ENCODE measurements at regions not wholly inside any gene's neighbourhood (a gene's known extent, or its start where the extent isn't known, plus 50 kb on each side); places are given as distances from the start of the nearest gene placed in this dataset.

DNA sequence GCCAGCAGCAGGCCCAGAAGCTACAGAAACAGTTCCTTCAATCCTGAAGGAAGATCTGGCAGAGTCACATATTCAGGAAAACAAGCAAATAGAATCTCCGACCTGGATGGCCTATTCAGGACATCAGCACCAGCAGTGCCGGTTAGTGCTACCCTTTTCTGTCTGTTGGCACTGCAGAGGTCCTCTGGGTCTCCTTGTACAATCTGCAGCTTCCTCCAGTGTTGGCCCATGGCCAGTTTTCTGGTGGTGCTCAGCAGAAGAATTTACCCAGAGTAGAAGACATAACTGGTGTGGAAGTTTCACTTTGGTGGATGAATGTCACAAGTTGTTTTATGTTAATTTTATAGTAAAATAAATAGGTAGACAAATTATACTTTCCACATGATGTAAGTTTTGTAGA lies 498.1 kb downstream of the COG6 start:
- no peak for DNase-seq

DNA sequence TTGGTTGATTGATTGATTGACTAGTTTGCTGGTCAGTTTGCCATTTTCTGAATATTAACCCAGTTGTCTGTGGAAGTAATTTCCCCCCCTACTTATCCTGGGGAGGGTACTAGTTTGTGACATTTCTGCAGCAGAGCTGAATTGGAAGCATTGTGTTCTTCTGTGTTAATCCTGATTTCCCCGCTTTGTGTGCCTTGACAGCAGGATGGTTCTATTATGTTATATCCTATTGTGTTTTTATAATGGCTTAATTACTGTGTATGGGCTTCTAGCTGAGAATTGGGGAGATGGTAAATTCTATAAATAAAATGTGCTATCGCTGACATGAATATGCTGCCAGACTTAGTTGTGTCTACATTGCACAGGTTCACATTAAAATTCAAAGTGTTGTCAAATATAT lies 499.7 kb downstream of the COG6 start:
- DNase-seq: no peak

DNA sequence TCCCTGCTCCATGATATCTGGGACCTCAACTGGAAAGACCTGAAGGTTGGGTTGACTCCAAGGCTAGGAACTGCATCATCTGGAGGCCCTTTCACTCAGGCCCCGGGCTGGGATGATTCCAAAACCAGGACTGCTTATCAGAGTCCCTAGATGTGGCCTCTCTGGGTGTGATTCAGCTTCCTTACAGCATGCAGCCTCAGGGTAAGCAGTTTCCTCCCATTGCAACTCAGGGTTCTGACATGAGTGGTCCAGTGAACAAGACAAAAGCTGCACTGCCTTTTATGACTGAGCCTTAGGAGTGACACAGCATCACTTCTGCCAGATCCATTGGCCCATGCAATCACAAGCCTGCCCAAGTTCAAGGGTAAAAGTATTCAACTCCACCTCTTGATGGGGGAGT lies 502.8 kb downstream of the COG6 start:
- no peak for DNase-seq

DNA sequence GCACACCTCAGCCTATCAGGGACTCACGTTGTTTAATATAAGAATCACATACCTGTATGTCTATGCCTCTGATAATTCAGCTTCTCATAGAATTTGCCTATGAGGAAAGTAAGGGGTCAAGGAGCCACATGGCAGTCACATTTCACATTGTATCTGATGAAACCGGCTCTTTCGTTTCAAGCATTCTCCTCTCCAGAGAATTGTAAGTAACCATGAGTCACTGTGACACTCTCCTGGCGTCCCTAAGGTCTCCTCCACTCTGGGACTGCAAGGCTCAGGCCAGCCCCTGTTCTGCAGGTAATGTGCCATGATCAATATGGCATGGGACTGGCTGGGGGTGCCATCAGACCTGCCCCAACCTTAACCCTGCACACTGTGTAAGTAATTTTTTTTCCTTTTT lies 503.3 kb downstream of the COG6 start:
- DNase-seq: no peak

DNA sequence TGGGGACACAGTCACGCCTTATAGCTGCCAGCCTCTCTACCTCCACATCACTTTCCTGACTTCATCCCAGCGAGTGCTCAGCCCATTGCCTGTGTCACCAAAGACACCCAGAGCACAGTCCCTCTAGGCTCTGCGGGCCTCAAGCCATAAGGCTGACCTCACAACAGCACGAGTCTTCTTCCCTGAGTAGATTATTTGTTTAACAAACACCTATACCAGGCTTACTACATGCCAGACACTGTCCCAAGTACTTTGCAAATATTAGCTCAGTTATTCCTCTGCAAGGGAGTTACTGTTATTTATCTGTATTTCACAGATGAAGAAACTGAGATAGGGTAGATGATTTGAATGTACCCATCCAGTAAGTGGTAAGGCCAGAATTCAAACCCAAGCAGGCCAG lies 504.3 kb downstream of the COG6 start:
- no peak for DNase-seq

DNA sequence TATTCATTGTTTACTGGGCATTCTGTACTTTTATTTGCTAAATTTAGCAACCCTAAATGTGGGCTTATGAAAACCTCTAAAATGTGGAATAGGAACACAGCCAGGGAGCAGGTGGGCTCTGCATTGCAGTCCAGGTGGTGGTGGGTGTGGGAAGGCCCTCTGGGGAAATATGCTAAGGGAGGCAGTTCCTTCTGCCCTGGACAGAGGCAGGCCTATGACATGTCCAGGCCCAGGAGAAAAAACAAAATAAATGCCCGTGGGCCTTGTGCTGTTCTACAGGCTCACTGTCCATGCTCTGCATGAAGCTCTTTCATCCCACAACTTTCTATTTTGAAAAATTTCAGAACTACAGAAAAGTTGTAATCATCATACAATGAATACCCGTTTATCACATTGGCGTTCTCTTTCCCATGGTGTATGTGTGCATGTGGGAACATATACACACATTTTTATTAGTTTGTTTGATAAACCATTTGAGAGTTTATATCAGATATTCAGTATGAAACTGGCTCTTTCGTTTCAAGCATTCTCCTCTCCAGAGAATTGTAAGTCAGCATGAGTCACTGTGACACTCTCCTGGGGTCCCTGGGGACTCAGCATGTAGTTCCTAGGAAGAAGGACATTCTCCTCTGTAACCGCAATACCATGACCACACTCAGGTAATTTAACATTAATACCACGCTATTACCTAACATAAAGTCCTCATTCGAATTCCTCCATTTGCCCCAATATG lies 505.3 kb downstream of the COG6 start:
- no peak for DNase-seq

DNA sequence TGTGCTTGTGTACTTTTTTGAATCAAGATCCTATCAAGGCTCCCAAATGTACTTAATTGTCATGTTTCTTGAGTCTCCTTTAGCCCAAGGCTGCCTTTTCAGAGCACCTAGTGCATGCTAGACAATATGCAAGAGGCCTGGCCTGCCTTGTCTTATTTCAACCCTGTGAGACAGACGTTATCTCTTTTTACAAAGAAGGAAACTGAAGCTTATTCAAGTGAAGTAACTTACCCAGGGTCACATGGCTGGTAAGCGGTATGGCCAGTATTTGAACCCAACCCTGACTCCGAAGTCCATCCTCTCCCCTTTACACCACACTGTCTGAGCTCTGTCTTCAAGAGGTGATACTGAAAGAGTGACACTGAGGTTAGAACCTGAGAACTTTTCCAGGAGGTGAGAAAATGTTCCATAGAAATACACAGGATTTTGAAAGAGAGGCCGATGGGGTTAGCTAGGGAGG lies 505.1 kb downstream of the FOXO1 start:
- DNase-seq: no peak

DNA sequence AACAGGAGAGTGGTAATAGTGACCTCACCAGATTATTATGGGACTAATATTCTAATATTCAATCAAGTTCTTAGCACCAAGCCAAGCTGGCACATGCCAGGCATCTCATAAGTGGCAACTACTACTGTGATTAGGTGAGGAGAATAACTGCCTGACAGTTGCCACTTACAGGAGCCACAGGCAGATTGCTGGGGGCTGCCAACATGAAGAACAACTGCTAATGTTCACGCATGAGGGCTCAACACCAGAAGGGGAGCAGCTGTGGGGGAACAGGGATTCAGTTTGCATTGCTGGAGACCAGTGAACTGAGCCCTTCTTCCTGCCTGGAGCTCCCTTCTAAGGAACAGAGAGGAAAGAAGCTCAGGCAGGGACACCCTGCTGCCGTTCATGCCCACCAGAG lies 504.5 kb downstream of the FOXO1 start:
- DNase-seq: no peak

DNA sequence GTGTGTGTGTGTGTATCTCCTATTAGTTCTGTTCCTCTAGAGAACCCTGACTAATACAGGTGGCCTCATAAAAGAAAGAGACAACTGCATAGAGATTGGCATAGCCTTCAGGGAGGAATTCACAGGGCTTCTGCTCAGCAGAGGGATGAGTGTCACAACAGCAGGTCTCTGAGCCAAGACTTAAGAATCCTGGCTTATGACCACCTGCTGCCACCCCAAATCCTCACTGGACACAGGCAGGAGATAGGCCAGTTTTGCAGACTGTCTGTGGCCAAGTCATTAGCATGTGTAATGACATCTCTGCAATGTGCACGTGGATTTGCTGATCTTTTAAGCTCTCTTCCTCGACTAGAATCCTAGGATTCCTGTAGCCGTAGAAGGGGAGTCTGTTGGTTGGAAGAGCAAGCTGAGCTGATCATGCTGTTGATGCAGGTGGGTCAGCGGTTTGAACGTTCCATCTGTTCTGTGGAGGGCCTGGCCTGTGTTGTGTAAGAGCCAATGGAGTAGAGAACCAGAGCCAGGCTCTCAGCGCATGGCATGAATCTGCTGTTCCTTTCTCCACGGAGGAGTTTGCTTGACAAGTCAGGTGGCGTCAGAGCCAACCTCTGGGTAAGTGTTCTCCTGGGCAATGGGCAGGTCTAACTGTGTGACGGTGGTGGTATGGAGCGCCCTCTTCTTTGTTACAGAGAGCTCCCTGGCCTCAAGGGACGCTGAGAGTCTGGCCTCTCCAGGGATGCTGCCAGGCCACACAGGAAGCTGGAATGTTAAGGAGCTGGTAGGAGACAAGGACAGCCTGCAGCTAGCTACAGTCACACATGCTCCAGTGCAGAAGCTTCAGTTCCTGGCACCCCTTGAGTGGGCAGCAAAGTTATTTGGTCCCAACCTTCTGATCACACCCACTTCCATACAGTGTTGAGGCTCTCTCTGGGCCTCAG lies 503.1 kb downstream of the FOXO1 start:
- no peak for DNase-seq

DNA sequence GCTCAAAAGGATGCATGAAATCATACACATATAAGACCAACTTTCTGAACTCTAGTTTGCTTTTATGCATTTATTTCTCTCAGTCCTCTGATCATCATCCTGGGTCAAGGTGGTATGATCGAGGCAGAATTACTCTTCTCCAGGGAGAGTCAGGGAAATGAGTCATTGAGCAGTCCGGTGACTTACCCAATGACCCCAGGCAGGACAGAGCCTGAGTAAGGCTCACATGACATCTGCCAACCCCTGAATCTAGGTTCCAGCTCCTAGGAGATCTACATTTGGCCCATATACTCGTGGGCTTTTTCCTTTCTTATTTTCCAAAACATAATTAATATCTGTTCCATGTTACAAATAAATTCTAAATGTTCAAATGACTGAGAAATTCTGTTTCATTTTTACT lies 502.3 kb downstream of the FOXO1 start:
- no peak for DNase-seq

DNA sequence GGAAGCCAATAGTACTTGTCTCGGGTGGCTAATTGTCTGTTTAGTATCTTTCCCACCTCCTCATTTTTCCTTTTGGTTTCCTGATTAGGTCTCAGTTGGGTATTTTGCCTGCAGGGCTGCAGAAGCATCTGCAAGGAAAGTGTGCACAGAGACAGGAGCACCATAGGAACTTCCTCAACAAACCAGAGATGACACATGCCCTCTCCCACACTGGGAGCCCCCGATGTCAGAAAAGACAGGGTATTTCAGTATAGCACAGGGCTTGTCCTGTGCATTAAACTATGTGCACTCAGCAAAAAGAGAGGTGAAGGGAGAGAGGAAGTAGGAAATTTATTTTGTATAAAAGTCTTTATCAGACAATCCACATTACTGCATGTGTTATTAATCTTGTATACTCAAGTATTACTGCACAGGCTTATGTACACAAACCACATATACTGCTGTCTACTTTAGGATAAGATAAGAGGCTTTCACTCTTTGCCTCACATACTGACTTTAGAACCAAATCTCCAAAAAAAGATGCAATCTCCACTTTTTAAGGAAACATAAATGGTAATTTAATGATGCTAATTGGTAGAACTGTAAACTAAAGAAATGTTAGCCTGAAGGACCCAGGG lies 501.0 kb downstream of the FOXO1 start:
- DNase-seq: no peak

DNA sequence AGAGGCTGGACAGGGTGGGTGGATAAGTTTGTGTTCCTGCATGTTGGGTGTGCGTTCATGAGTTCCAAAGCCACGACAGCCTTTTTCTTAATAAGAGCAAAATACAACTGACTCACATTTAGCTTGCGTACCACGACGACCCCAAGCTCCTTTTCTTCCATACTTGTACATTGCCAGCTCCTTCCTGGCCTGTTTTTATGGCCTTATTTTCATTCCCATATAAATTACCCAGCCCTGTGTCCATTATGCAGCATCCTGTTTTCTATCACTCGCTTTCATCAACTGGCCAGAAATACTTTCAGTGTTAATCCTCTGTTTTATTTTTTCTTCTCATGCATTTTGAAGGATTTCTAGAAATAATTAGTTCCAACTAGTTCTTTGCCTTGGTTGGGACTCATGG lies 499.1 kb downstream of the FOXO1 start:
- no peak for DNase-seq

DNA sequence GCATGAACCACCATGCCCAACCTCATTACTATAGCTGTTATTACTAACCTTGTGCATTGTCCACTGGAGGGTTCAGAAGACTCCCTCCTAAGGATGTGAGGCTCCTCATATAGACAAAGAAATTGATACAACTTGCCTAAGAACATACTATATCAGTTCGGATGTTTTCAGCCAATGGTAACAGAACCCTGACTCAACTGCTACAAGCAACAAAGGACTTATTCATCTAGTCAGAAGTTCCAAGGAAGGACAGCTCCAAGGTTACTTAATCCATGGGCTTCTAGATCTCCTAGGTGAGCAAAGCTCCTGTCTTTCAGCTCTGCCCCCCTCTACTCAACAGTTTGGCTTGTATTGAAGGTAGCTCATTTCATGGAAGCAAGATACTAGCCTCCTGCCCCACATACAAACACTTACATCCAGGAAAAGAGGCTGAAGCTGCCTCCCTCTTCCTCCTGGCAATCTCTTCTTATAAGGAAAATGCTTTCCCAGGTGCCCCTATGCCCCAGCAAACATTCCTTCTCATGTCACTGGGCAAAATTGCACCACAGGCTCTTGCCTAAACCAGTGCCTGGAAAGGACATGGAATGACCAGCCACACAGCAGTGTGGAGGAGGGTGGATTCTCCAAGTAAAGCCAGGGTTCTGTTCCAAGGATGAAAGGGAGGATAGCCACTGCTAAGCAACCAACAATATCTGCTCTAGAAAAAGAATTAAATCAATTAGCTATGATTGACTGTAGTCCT lies 497.8 kb downstream of the FOXO1 start:
- DNase-seq: no peak

DNA sequence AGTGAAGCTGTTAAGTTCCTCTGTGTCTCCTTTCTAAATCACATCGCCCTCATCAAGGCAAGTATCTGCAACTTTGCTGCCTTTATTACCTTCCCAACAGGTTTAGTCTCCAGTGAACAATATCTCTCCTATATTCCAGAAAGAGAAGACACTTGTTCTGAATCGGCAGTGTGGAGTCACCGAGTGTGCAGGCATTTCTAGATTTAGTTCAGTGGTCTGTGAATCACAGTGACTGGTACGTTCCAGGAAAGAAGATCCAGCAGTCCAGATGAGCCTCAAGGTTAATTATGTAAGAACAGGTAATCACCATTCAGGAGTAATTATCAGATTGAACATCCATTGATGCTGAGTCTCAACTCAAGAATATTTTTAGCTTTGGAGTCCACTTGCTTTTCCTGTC lies 497.0 kb downstream of the FOXO1 start:
- no peak for DNase-seq

DNA sequence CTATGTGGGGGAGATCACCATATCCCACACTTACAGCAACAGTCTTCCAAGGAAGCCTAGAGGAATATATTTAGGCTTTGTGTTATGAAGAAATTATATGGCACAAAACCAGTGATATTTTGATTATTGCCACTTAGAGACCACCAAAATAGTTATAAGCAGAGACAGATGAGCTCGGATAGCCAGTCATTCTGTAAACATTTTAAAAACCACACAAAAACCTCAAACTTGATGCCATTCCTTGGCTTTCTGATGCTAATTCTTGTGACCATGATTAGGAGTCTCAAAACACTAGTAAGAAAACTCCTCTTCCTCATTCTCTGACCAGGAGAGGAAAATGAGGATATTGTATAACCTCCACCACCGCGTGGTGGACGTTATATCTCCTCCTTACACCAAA lies 496.4 kb downstream of the FOXO1 start:
- no peak for DNase-seq

DNA sequence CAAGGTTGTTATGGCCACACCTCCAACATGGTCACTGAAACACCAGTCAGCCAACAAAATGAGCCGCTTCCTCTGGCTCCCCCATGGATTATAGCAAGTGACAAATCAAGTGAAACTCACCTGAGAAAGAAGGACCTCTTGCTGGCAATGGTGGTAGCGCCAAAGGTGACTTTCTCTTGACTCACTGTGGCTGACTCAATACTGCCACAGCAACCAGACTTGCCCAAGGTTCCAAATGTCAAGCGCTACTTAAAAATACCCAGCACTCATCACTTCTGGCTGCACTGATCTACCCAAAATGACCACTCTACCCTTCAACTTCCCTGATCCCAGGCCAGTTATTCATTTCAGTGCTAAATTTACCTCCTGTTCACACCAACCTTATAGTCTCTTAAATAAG lies 495.5 kb downstream of the FOXO1 start:
- no peak for DNase-seq

DNA sequence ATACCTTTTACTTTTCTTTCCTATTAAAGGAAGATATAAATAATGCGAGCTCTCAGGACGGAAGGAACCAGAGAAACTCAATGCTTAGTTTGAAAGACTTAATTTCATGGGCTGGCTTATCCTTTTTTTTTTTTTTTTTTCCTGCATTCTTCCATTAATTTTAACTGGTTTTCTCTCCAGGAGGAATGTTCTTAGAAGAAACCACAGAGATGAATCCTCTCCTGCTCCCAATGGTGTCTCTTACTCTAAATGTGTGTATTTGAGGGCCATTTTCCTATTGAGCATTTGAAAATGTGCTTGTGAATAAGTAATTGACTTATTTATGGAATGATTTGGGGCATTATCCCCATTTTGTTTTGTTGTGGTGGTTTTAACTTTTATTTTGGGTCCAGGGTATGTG lies 494.9 kb downstream of the FOXO1 start:
- no peak for DNase-seq

DNA sequence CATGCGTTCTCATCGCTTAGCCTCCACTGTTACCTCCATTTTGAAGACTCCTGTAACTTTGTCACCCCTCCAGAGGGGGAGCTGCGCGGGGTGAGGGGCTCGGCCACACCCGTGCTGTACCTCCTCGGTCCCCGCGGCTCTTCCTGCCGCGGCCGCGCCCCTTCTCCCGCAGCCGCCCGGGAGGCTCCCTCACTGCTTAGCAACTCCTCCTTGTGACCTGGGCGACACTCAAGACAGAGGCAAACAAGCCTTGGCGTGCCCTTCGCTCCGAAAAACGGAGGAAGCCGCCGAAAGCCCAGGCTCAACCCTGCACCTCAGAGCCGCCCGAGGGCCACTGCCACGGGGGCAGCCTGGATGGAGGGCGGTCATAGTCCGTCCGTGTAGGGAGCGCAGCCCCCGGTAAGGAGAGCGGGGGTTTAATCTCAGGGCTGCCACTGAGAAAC lies 494.3 kb downstream of the FOXO1 start:
- no peak for DNase-seq

DNA sequence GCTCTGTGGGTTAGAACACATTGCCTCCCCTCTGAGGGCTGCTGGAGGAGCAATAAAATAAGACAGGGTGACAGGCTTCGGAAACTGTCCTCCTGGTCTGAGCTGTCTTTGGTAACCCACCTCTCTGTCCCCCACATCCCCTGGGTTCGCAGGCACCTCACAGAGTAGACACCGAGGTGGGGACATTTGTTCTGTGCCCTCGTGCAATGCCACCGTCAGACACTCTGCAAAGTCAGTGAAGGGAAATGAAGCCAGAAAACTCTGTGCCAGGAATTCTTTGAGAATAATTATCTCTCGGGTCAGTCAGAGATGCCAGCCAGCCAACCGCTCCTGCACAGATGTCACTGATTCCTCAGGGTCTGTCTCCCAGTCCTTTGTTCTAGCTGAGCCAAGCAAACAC lies 493.6 kb downstream of the FOXO1 start:
- no peak for DNase-seq

DNA sequence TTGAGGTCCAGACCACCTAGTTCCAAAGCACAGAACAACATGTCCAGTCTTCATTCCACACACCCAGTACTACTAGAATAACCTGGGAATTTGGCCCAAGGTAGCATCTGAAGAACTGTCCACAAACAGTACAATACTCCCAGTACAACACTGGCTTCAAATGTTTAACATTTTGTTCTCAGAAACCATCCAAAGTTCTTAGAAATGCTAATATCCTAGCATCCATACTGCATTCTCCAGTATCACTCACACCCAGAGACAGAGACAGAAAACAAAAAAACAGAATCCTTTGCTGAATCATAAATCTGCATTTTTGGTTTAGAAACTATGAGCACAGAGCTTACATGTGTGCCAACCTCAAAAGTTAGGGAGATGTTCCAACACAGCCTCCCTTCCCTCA lies 490.8 kb downstream of the FOXO1 start:
- DNase-seq: no peak

DNA sequence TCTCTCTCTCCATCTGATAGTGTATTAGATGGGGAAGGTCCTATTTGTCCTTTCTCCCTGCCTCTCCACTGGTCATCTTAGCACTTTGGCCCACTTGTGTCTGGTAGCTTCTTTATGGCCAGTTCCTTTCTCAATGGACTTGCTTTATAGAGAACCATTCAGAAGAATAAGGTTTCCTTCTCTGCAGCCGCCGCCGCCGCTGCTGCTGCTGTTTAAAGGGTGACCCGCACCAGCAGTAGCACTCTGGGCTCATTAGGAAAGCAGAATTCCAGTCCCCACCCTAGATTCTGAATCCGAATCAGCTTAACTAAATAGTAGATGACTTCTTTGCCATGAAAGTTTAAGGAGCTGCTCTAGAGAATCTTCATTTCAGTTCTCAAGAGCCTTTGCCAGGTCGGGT lies 490.2 kb downstream of the FOXO1 start:
- no peak for DNase-seq

DNA sequence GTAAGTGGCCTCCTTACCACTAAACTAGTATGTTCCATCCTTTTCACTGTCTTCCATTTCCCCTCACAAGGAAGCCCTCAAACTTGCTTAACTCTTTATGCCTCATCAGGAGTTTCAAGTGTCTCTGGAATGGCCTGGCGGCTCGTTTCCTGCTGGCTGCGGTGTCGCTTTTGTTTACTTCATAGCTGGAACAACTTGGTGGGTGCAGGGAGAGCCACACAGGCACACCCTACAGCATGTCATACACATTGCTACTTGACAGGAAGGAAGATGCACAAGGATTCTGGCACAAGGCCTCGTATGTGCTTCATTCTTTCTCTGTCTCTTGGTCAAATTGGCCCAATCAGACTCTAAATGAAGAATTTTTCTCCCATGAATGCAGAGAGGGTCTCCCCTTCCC lies 488.3 kb downstream of the FOXO1 start:
- no peak for DNase-seq

All from activated T-cell treated with anti-CD3 and anti-CD28 coated beads for 4 hours (primary cell).